Lung (tissue), 11 donors: ENCODE measurements at regions not wholly inside any gene's neighbourhood (a gene's known extent, or its start where the extent isn't known, plus 50 kb on each side); places are given as distances from the start of the nearest gene placed in this dataset.

Source experiments
- ATAC-seq: fragments of 200-7000 bp; cut with Tn5 transposase; one replicate; pipeline ENCODE4 v1.9.1; 2020; ENCODE audit warnings: moderate number of reproducible peaks; ENCODE audit not compliant: insufficient read depth, low FRiP score
- DNase-seq, 3 donors: peaks; one replicate each; pipeline ENCODE4 v3.0.0-alpha.2; 2013 to 2017
- H3K27ac ChIP-seq, 2 donors: one replicate each; pipeline ENCODE4 v1.5.1; 2013; ENCODE audit warnings: mild to moderate bottlenecking in 2 of 2, moderate library complexity in 2 of 2, control low read depth in 1 of 2, inconsistent platforms in 1 of 2, low read depth in 1 of 2, low read length in 1 of 2
- H3K27me3 ChIP-seq, 3 donors: one replicate each; pipeline ENCODE4 v1.5.1; 2013; ENCODE audit warnings: low read length in 2 of 3; ENCODE audit not compliant: control insufficient read depth in 3 of 3, insufficient read depth in 3 of 3
- H3K36me3 ChIP-seq, 4 donors: one replicate each; pipeline ENCODE4 v1.5.1; 2013; ENCODE audit warnings: low read length in 4 of 4, mild to moderate bottlenecking in 1 of 4, moderate library complexity in 1 of 4; ENCODE audit not compliant: control insufficient read depth in 4 of 4, insufficient read depth in 4 of 4
- H3K4me1 ChIP-seq, 5 donors: one replicate each; pipeline ENCODE4 v1.5.1; 2013; ENCODE audit warnings: low read length in 5 of 5, mild to moderate bottlenecking in 2 of 5, moderate library complexity in 1 of 5; ENCODE audit not compliant: control insufficient read depth in 5 of 5, insufficient read depth in 5 of 5
- H3K4me3 ChIP-seq: one replicate; pipeline ENCODE4 v1.5.1; 2013; ENCODE audit warnings: mild to moderate bottlenecking, control low read depth, moderate library complexity
- H3K9ac ChIP-seq, 2 donors: one replicate each; pipeline ENCODE4 v1.5.1; 2013; ENCODE audit warnings: low read length in 2 of 2, control low read depth in 1 of 2; ENCODE audit not compliant: insufficient read depth in 1 of 2
- H3K9me3 ChIP-seq, 4 donors: one replicate each; pipeline ENCODE4 v1.5.1; 2013; ENCODE audit warnings: low read length in 3 of 4, mild to moderate bottlenecking in 1 of 4, moderate library complexity in 1 of 4; ENCODE audit not compliant: control insufficient read depth in 4 of 4, insufficient read depth in 3 of 4
- WGBS, 2 donors: extraction: QIAGEN DNeasy Blood & Tissue Kit; methylation state at CpG; one replicate each; pipeline ENCODE4 v1.1.7; 2013; 5-methylcytosine and 5-hydroxymethylcytosine counted together
- TF ChIP-seq, protein P1 (sequence below): IDR thresholded peaks from 2 replicates; pipeline ENCODE4 v1.5.1; 2012; ENCODE audit warnings: mild to moderate bottlenecking; ENCODE audit errors: control extremely low read depth, extremely low read depth
- donor health status: control.
- donor health status: control.
- donor health status: Bipolar disorder and iron deficiency.
- donor health status: healthy.
- donor health status: DM: yes; HTN: yes; CAD: no.

DNA sequence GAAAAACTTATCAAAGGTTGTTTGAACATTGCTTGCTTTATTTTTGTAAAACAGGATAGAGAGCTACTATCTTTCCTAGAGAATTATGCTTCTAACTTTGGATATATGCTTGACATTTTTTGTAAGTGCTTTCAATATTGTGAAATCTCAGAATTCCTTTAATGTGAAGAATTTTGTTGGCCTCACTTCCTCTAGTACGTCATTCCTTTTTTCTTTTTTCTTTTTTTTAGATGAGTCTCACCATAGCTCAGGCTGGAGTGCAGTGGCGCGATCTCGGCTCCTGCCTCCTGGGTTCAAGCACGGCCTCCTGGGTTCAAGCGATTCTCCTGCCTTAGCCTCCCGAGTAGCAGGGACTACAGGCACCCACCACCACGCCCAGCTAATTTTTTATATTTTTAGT, 668.1 kb downstream of the RFPL4B start:
- no peak overlapping the region for H3K4me3 ChIP-seq
- peak in 2 of 3 donors; percentile 69 to 75 for DNase-seq
- peaks cover 0 to 18% (median 7%) of the 10 kb centered on the region in 5 donors for H3K4me1 ChIP-seq
- no peaks in the 10 kb centered on the region for H3K9me3 ChIP-seq
- 53 to 59% methylated on average over 8 of the region's 8 CpGs for WGBS, 2 donors
- ATAC-seq: no peak
- H3K36me3 ChIP-seq: no peaks in the 10 kb centered on the region
- H3K27me3 ChIP-seq: no peaks in the 10 kb centered on the region
- TF ChIP-seq, protein P1, sequence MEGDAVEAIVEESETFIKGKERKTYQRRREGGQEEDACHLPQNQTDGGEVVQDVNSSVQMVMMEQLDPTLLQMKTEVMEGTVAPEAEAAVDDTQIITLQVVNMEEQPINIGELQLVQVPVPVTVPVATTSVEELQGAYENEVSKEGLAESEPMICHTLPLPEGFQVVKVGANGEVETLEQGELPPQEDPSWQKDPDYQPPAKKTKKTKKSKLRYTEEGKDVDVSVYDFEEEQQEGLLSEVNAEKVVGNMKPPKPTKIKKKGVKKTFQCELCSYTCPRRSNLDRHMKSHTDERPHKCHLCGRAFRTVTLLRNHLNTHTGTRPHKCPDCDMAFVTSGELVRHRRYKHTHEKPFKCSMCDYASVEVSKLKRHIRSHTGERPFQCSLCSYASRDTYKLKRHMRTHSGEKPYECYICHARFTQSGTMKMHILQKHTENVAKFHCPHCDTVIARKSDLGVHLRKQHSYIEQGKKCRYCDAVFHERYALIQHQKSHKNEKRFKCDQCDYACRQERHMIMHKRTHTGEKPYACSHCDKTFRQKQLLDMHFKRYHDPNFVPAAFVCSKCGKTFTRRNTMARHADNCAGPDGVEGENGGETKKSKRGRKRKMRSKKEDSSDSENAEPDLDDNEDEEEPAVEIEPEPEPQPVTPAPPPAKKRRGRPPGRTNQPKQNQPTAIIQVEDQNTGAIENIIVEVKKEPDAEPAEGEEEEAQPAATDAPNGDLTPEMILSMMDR: no peak
- no peak overlapping the region for H3K9ac ChIP-seq
- H3K27ac ChIP-seq: no peak overlapping the region

DNA sequence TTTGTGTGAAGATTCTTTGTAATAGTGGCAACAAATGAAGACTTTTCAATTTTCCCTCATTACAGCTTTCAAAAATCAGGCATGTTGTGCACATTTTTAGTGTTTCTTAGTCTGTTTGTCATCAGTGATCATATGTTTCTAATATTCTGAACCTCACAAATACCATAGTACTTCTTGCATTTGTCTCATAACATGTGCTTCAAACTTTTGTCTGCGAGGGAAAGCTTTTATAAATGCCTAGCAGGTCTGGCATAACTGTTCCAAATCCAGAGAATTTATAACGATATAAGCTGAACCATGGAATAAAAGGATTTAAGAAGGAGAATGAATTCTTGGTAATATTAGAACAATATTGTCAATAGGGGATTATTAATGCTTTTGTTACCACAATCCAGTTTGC, 670.2 kb downstream of the RFPL4B start:
- TF ChIP-seq, protein P1: no peak
- no peaks in the 10 kb centered on the region for H3K9me3 ChIP-seq
- H3K36me3 ChIP-seq: no peaks in the 10 kb centered on the region
- H3K4me1 ChIP-seq: no peaks in the 10 kb centered on the region
- no peaks in the 10 kb centered on the region for H3K27me3 ChIP-seq
- H3K27ac ChIP-seq: no peak overlapping the region
- WGBS, 2 donors: 94 to 99% methylated on average over 2 of the region's 2 CpGs
- H3K9ac ChIP-seq: no peak overlapping the region
- H3K4me3 ChIP-seq: no peak overlapping the region
- DNase-seq (no peak), ATAC-seq (no peak)

DNA sequence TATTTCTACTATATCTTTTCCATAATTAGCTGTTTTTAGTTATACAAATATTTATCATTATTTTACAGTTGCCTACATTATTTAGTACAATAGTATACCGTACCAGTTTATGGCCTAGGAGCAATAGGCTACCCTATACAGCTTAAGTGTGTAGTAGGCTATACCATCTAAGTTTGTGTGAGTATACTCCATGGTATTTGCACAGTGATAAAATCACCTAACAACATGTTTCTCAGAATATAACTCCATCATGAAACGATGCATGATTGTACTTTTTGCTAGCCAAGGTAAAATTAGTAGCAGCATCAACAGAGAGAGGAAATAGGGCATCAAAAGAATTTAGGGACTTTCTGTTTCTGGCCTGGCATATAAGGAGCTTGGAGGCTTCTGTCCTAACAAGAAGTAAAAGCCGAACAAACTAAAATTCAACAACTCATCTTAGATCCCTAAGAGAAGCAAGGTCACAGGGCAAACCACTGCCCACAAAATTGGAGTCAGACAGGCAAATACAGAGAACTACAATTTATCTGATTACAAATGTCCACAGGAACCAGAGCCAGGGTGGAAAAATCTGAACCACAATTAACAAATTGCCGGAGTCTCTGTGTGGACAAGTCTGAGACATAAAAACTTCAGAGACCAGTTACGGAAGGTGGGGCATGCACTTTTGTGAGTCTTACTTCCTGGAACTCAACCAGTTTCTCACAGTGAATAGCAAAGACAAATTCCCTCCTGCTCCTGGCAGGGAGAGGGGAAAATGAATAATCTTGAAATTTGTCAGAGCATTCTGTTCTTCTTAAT, 671.4 kb downstream of the RFPL4B start:
- no peaks in the 10 kb centered on the region for H3K9me3 ChIP-seq
- 48 to 74% methylated on average over 5 of the region's 5 CpGs for WGBS, 2 donors
- TF ChIP-seq, protein P1: no peak

More for the DNA sequence above, 671.4 kb downstream of the RFPL4B start:
- Histone ChIP-seq H3K4me3 (no peak overlapping the region), H3K27me3 (no peaks in the 10 kb centered on the region), H3K4me1 (no peaks in the 10 kb centered on the region), H3K36me3 (no peaks in the 10 kb centered on the region), H3K9ac (no peak overlapping the region), H3K27ac (peak overlapping the region in 1 of 2 donors; percentile 33)
- DNase-seq (peak in 1 of 3 donors; percentile 33), ATAC-seq (peak; percentile 62)
